GM12873 (cell line): ENCODE measurements at regions not wholly inside any gene's neighbourhood (a gene's known extent, or its start where the extent isn't known, plus 50 kb on each side); places are given as distances from the start of the nearest gene placed in this dataset.

Experiments used
- TF ChIP-seq, protein P1 (sequence below): IDR thresholded peaks from 2 replicates; pipeline ENCODE4 v1.5.1; 2012; ENCODE audit warnings: low read depth, mild to moderate bottlenecking, moderate library complexity, low read length, control low read depth; ENCODE audit not compliant: insufficient read depth; ENCODE audit errors: missing control alignments

DNA sequence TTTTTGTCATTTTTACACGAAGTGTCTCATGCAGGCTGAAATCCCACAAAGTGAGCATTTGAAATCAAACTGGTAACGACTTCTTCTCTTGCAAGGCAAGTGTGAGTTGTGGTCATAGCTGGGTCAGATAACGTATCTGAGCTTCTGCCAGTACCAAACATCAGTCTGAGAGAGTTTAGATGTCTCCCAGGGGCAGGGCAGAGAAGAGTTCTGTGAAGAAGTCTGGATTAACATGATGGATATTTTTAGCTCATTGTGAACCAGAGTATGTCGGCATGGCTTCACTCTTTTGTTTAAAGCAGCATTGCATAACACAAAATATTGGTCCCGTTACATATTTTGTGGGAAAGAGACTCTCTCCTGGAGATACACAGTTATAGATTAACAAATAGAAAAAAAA lies 655.5 kb upstream of the KLHL29 start:
- TF ChIP-seq, protein P1, sequence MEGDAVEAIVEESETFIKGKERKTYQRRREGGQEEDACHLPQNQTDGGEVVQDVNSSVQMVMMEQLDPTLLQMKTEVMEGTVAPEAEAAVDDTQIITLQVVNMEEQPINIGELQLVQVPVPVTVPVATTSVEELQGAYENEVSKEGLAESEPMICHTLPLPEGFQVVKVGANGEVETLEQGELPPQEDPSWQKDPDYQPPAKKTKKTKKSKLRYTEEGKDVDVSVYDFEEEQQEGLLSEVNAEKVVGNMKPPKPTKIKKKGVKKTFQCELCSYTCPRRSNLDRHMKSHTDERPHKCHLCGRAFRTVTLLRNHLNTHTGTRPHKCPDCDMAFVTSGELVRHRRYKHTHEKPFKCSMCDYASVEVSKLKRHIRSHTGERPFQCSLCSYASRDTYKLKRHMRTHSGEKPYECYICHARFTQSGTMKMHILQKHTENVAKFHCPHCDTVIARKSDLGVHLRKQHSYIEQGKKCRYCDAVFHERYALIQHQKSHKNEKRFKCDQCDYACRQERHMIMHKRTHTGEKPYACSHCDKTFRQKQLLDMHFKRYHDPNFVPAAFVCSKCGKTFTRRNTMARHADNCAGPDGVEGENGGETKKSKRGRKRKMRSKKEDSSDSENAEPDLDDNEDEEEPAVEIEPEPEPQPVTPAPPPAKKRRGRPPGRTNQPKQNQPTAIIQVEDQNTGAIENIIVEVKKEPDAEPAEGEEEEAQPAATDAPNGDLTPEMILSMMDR, result no peak

DNA sequence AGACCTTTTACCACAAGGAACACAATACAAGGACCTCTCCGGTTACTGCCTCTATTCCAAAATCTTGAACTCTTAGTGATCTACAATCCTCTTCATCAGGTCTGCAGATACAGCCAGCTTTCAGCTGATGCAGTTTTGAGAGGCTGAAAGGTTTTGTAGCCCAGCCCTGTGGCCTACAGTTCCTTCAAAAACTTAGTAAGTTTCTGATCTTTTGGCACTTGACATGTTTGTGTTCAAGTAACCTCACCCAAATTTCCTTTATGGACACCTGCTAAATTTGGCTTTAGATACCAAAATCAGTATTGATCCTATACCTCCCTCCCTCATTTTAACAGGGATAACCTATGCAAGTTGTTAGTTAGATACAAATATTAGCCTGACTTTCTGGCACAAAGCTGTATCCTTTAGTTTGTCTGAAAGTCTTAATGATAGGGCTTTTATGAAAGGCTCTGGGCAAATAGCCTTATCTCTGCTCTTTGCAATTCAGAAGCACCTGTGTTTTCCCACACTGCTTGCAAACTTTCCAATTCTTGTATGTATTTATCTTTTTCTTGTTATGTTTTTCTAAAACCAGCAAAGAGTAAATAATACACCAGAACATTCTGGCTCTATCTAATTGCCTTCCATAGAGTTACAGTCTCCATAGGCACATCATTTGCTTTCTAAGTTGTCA lies 650.5 kb upstream of the KLHL29 start:
- TF ChIP-seq, protein P1, result no peak

DNA sequence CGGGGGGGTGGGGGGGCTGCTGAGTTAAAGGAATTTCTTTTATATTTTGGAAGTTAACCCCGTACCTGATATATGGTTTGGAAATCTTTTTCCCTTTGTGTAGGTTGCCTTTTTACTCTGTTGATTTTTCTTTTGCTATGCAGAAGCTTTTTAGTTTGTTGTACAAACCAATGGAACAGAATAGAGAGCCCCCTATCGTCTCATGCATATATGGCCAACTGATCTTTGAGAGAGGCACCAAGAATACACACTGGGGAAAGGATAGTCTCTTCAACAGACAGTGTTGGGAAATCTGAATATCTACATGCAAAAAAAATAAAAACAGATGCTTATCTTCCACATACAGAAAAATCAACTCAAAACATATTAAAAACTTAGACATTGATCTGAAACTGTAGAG lies 647.8 kb upstream of the KLHL29 start:
- TF ChIP-seq, protein P1, result peak; percentile 18

DNA sequence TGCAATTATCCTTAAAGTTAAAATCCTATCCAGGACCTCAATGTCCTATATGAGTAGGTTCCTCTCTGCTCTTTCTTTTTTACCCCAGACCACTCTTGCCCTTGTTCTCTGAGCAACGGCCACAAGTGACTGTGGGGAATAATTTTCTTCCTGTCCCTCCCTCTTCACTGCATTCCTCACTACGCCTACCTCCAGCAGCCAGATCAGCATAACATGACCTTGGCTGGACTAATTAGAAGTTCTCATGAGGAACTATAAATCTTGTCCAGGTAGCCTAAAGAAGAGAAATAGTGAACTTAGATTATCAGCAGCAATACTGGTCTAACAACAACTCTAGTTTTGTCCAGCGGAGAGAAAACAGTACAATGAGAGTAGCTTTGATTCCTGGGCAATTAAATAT lies 643.8 kb upstream of the KLHL29 start:
- TF ChIP-seq, protein P1, result no peak

DNA sequence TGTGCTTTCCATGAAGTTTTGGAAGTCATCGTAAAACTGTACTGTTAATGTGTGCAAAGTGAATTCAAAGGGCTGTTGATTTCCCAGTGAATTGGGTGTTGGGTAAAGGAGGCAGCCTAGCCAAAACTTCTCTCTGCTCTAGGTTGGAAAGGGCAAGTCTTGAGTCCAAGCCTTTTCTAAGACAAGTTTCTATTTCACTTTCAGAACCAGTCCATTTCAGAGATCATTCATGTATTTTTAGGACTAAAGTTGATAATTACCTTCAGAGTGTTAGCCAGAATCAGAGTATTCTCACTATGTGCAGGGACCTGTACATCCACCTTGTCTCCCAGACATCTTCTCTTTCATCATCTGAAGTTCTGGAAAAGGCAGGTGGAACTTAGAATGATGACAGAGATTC lies 636.1 kb upstream of the KLHL29 start:
- TF ChIP-seq, protein P1, result no peak

DNA sequence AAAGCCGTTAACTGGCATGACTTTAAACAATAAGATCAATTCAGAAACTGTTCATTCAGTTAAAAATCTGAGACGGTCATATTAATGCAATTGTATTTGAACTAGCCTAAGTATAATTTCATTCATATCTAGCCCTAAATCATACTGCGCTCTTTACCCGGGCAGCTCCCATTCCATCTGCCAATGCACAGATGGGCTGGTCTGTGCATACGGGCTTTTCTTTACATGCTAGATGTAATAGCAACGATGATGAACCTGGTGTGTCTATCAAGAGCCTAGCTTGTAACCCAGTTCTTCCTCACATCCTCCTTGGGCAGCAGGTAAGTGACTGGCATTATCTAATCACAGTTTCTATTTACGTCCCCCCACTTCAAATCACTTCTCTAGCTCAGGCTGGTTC lies 631.5 kb upstream of the KLHL29 start:
- TF ChIP-seq, protein P1, result no peak

DNA sequence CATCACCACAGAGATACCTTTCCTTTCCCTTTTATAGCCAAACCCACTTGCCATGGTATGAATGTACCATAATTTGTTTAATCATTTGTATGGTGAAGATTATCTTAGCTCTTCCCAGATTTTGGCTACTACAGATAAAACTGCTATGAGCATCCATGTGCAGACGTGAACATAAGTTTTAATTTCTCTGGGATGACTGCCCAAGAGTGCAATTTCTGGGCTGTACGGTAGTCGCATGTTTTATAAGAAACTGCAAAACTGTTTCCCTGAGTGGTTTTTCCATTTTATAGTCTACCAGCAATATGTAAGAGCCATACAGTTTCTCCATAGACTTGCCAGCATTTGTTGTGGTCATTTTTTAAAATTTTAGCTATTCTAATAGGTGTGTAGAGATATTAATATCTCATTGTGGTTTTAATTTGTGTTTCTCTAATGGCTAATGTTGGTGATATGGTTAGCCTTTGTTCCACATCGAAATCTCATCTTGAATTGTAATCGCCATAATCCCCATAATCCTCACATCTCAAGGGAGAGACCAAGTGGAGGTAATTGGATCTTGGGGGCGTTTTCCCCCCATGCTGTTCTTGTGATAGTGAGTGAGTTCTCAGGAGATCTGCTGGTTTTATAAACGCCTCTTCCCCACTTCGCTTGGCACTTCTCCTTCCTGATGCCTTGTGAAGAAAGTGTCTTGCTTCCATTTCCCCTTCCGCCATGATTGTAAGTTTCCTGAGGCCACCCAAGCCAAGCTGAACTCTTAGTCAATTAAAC lies 628.5 kb upstream of the KLHL29 start:
- TF ChIP-seq, protein P1, result no peak
